Effector memory CD4-positive, alpha-beta T cell (primary cell): ENCODE measurements at regions not wholly inside any gene's neighbourhood (a gene's known extent, or its start where the extent isn't known, plus 50 kb on each side); places are given as distances from the start of the nearest gene placed in this dataset.

Experiments used
- DNase-seq, 3 donors: peaks; one replicate each; pipeline ENCODE4 v3.0.0-alpha.2; 2020
- H3K27ac ChIP-seq: 2 replicates; pipeline ENCODE4 v1.7.0; 2013; ENCODE audit warnings: mild to moderate bottlenecking, low read length, moderate library complexity; ENCODE audit not compliant: insufficient read depth, poor library complexity, severe bottlenecking
- H3K27me3 ChIP-seq: replicated peaks from 2 replicates; pipeline ENCODE4 v1.7.0; 2013; ENCODE audit warnings: mild to moderate bottlenecking, low read length; ENCODE audit not compliant: insufficient read depth, control insufficient read depth, poor library complexity, severe bottlenecking
- H3K36me3 ChIP-seq: 2 replicates; pipeline ENCODE4 v1.7.0; 2013; ENCODE audit warnings: mild to moderate bottlenecking, low read length, moderate library complexity; ENCODE audit not compliant: control insufficient read depth, insufficient read depth
- H3K4me1 ChIP-seq: 2 replicates; pipeline ENCODE4 v1.7.0; 2013; ENCODE audit warnings: low read length, mild to moderate bottlenecking; ENCODE audit not compliant: control insufficient read depth, insufficient read depth, poor library complexity, severe bottlenecking
- H3K4me3 ChIP-seq: 2 replicates; pipeline ENCODE4 v1.7.0; 2013; ENCODE audit warnings: low read length, low read depth, mild to moderate bottlenecking; ENCODE audit not compliant: insufficient read depth, poor library complexity, severe bottlenecking
- H3K9me3 ChIP-seq: 2 replicates; pipeline ENCODE4 v1.7.0; 2013; ENCODE audit warnings: mild to moderate bottlenecking, low read length, moderate library complexity; ENCODE audit not compliant: control insufficient read depth

DNA sequence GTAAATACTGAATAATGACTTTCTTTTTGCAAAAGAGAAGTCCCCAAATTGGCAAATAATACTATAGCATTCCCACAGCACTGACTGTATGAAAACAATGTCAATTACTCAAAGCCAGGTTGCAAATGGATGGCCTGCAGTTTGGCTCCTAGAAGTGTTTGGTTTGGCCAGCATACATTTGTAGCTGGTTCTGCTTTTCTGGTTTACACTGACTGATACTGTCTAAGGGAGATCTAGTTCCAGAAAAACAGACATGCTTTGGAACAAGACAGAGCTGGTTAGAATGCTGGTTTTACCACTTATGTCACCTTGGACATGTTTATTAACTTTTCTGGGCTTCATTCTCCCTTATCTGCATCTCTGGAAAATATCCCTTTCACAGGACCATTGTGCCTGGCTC lies 81.5 kb upstream of the TRPM3 start:
- Histone ChIP-seq H3K9me3 (no peaks in the 10 kb centered on the region), H3K4me1 (no peaks in the 10 kb centered on the region), H3K4me3 (no peak overlapping the region), H3K27ac (no peak overlapping the region), H3K36me3 (no peaks in the 10 kb centered on the region), H3K27me3 (no peaks in the 10 kb centered on the region)
- no peak for DNase-seq

DNA sequence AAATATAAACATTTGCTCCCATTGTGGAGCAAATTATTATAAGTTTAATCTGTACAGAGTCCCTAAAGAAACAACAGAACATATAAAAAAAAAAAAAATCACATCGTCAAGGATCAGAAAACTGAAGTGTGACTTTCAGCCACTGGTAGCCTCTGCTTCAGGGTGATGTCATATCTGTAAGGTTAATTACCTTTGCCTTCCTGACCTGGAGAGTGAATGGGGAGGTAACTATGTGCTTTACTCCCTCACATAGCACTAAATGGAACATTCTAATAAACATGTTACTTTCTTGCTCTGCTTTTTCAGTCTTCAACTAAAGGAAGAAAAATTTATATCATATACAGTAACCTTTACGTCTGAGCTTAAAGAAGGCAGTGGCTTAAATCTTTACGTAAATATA lies 70.3 kb upstream of the TRPM3 start:
- no peak overlapping the region for H3K4me3 ChIP-seq
- no peaks in the 10 kb centered on the region for H3K36me3 ChIP-seq
- H3K27ac ChIP-seq, result no peak overlapping the region
- H3K9me3 ChIP-seq, result no peaks in the 10 kb centered on the region
- no peaks in the 10 kb centered on the region for H3K27me3 ChIP-seq
- H3K4me1 ChIP-seq, result no peaks in the 10 kb centered on the region
- no peak for DNase-seq

DNA sequence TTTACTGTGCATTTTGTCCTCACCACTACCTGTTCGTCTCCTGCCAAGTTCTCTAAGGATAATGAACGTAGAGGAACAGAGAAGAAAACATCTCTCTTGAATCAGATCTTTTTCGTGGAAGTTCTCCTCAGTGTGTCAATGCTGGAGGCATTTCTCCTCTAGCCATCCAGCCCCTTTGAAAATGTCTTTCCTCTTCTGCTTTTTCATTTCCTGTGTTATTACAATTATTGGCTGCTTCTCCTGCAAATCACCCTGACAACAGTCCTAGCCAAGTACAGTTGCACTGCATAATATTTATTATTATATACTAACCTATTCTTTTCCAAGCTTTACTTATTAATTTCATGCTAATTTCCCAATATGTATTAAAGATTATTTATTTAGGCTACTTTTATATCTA lies 61.8 kb upstream of the TRPM3 start:
- Histone ChIP-seq H3K27me3 (no peaks in the 10 kb centered on the region), H3K27ac (no peak overlapping the region), H3K4me1 (no peaks in the 10 kb centered on the region), H3K9me3 (no peaks in the 10 kb centered on the region), H3K4me3 (no peak overlapping the region), H3K36me3 (no peaks in the 10 kb centered on the region)
- DNase-seq, result no peak

GRCh38 chr9:71179183-71179582 lies 57.8 kb upstream of the TRPM3 start:
- Histone ChIP-seq H3K27me3 (no peaks in the 10 kb centered on the region), H3K4me1 (no peaks in the 10 kb centered on the region), H3K36me3 (no peaks in the 10 kb centered on the region), H3K4me3 (no peak overlapping the region), H3K27ac (no peak overlapping the region), H3K9me3 (no peaks in the 10 kb centered on the region)
- no peak for DNase-seq

DNA sequence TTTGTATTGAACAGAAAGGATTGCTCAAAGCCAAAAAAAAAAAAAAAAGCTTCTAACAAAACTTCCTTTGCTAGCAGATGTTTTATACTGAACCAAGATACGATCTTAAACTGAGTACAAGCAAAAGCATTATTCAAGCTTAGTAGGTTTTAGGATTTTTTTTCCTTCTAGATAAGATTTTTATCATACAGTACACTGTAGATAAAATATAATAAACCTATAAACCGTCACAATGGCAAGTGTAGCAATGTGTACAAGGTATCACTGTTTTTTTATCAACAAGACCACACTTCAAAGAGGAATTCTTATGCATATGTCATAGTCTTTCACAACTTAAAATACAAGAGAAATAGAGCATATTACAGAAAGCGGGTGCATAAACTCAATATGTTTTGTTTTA lies 56.5 kb upstream of the TRPM3 start:
- Histone ChIP-seq H3K4me1 (no peaks in the 10 kb centered on the region), H3K9me3 (no peaks in the 10 kb centered on the region), H3K4me3 (no peak overlapping the region), H3K27ac (no peak overlapping the region), H3K27me3 (no peaks in the 10 kb centered on the region), H3K36me3 (no peaks in the 10 kb centered on the region)
- no peak for DNase-seq

- H3K36me3 ChIP-seq, result no peaks in the 10 kb centered on the region
- no peak overlapping the region for H3K27ac ChIP-seq
- no peaks in the 10 kb centered on the region for H3K4me1 ChIP-seq
- no peaks in the 10 kb centered on the region for H3K27me3 ChIP-seq
- H3K4me3 ChIP-seq, result no peak overlapping the region
- no peaks in the 10 kb centered on the region for H3K9me3 ChIP-seq
- DNase-seq, result no peak
Observed at GRCh38 chr9:71171517-71171916, 50.1 kb upstream of the TRPM3 start.
